HL-60 (cell line): ENCODE measurements at regions not wholly inside any gene's neighbourhood (a gene's known extent, or its start where the extent isn't known, plus 50 kb on each side); places are given as distances from the start of the nearest gene placed in this dataset.

Source experiments
- DNase-seq, 2 experiments: peaks; one replicate each; pipeline ENCODE4 v3.0.0-alpha.2; 2010 to 2020; ENCODE audit warnings: low read depth in 1 of 2, low spot score in 1 of 2
- H3K27ac ChIP-seq: fragments of 250-450 bp; sonication (Bioruptor Pico); replicated peaks from 2 replicates; pipeline ENCODE4 v1.5.1; 2020; ENCODE audit warnings: mild to moderate bottlenecking, moderate library complexity
- H3K27me3 ChIP-seq: fragments of 250-450 bp; sonication (Bioruptor Pico); 2 replicates; pipeline ENCODE4 v1.5.1; 2021; ENCODE audit warnings: mild to moderate bottlenecking, moderate library complexity; ENCODE audit not compliant: insufficient read depth, poor library complexity, severe bottlenecking
- H3K4me3 ChIP-seq: replicated peaks from 2 replicates; pipeline ENCODE4 v1.5.1; 2011; ENCODE audit warnings: mild to moderate bottlenecking, control low read depth, low read length; ENCODE audit not compliant: insufficient read depth
- CTCF ChIP-seq: IDR thresholded peaks from one replicate; pipeline ENCODE4 v1.5.1; 2011; ENCODE audit warnings: low read length, control low read depth, inconsistent platforms; ENCODE audit not compliant: insufficient read depth
- GABPA ChIP-seq: IDR thresholded peaks from 2 replicates; pipeline ENCODE4 v1.6.1; 2012; ENCODE audit warnings: low read depth
- POLR2AphosphoS5 ChIP-seq: IDR thresholded peaks from 2 replicates; pipeline ENCODE4 v1.6.1; 2012; ENCODE audit warnings: low read depth
- REST ChIP-seq: IDR thresholded peaks from 2 replicates; pipeline ENCODE4 v1.6.1; 2012; ENCODE audit warnings: low read depth; ENCODE audit not compliant: insufficient replicate concordance
- SPI1 ChIP-seq: IDR thresholded peaks from 2 replicates; pipeline ENCODE4 v1.6.1; 2012; ENCODE audit warnings: low read depth, mild to moderate bottlenecking, borderline replicate concordance

GRCh38 chr3:145243875-145244274 lies 917.1 kb downstream of the PLOD2 start:
- Histone ChIP-seq H3K27me3 (no peaks in the 10 kb centered on the region), H3K27ac (no peak overlapping the region), H3K4me3 (no peak overlapping the region)
- no peak for DNase-seq
- TF ChIP-seq GABPA = no peak
- no peak for TF ChIP-seq POLR2AphosphoS5
- no peak for TF ChIP-seq CTCF
- TF ChIP-seq SPI1 = no peak
- TF ChIP-seq REST = no peak

- TF ChIP-seq GABPA (no peak), POLR2AphosphoS5 (no peak), SPI1 (no peak), REST (no peak), CTCF (no peak)
- Histone ChIP-seq H3K27ac (no peak overlapping the region), H3K27me3 (no peaks in the 10 kb centered on the region), H3K4me3 (no peak overlapping the region)
- DNase-seq = no peak
These were observed 916.7 kb downstream of the PLOD2 start for GRCh38 chr3:145244327-145244726.

GRCh38 chr3:145246291-145246690 lies 914.7 kb downstream of the PLOD2 start:
- no peak for DNase-seq
- H3K27ac ChIP-seq = no peak overlapping the region
- no peak overlapping the region for H3K4me3 ChIP-seq
- TF ChIP-seq REST (no peak), POLR2AphosphoS5 (no peak), GABPA (no peak), CTCF (no peak), SPI1 (no peak)
- no peaks in the 10 kb centered on the region for H3K27me3 ChIP-seq
